ENCODE measurements at regions not wholly inside any gene's neighbourhood (a gene's known extent, or its start where the extent isn't known, plus 50 kb on each side); places are given as distances from the start of the nearest gene placed in this dataset.

DNA sequence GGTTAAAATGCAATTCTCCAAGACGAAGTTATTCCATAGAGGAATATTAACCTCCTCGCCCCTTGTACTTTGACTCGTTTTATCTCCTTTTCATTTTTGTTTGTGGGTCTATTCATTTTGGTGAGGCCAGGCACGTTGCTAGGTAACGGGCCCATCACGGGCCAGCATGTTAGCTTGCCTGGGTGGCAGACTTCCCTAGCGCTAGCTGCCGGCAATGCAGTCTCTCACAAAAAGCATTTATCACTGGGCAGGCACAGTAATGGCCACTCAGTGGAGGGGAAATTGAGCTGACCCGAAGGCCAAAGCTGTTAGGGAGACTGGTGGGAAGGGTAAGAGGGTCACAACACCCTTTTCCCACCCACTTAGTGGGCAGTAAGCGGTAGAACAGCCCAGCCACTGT, 234.4 kb upstream of the FOXD3 start:
- TF ChIP-seq, protein P1, sequence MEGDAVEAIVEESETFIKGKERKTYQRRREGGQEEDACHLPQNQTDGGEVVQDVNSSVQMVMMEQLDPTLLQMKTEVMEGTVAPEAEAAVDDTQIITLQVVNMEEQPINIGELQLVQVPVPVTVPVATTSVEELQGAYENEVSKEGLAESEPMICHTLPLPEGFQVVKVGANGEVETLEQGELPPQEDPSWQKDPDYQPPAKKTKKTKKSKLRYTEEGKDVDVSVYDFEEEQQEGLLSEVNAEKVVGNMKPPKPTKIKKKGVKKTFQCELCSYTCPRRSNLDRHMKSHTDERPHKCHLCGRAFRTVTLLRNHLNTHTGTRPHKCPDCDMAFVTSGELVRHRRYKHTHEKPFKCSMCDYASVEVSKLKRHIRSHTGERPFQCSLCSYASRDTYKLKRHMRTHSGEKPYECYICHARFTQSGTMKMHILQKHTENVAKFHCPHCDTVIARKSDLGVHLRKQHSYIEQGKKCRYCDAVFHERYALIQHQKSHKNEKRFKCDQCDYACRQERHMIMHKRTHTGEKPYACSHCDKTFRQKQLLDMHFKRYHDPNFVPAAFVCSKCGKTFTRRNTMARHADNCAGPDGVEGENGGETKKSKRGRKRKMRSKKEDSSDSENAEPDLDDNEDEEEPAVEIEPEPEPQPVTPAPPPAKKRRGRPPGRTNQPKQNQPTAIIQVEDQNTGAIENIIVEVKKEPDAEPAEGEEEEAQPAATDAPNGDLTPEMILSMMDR (IDR thresholded peaks at IDR 0.05) = no peak
- no peak for TF ChIP-seq POLR2A (IDR thresholded peaks at IDR 0.05)
- TF ChIP-seq POLR2AphosphoS5 (IDR thresholded peaks at IDR 0.05) = no peak
- no peak for TF ChIP-seq EP300 (IDR thresholded peaks at IDR 0.05; ENCODE audit: low read depth)

All from transverse colon (tissue), 4 donors.